ENCODE measurements at regions not wholly inside any gene's neighbourhood (a gene's known extent, or its start where the extent isn't known, plus 50 kb on each side); places are given as distances from the start of the nearest gene placed in this dataset.

DNA sequence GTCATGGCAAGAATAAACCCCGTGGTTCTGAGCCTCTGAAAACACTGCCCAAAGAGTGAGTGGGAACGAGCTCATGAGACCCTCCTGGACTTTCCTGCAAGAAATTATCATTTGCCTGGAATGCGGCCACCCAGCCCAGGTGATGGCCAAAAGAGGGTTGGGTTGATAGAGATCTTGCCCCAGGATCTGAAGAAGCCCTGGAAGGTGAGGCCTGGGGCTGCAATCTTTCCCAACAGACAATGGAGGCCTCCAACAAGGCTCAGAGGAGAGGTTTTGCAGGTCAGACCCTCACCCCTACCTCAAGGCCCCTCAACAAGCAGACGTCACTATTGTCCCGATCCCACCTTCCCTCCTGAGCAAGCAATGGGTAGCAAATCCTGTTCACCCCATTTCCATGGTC, 106.0 kb upstream of the SOD1 start:
- TF ChIP-seq ESRRG (CRISPR knock-in tag; IDR thresholded peaks at IDR 0.05) (no peak), GLIS3 (CRISPR knock-in tag; IDR thresholded peaks at IDR 0.05) (no peak), ARNTL (CRISPR knock-in tag; IDR thresholded peaks at IDR 0.05; ENCODE audit: borderline replicate concordance, low read depth) (no peak)
- TF ChIP-seq, protein P1, sequence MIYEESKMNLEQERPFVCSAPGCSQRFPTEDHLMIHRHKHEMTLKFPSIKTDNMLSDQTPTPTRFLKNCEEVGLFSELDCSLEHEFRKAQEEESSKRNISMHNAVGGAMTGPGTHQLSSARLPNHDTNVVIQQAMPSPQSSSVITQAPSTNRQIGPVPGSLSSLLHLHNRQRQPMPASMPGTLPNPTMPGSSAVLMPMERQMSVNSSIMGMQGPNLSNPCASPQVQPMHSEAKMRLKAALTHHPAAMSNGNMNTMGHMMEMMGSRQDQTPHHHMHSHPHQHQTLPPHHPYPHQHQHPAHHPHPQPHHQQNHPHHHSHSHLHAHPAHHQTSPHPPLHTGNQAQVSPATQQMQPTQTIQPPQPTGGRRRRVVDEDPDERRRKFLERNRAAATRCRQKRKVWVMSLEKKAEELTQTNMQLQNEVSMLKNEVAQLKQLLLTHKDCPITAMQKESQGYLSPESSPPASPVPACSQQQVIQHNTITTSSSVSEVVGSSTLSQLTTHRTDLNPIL (CRISPR knock-in tag; IDR thresholded peaks at IDR 0.05; ENCODE audit: low read depth), result no peak

Measured in SK-N-SH treated with all-trans-retinoic acid at 6 μM for 48 hours (cell line).